ENCODE measurements at regions not wholly inside any gene's neighbourhood (a gene's known extent, or its start where the extent isn't known, plus 50 kb on each side); places are given as distances from the start of the nearest gene placed in this dataset.

DNA sequence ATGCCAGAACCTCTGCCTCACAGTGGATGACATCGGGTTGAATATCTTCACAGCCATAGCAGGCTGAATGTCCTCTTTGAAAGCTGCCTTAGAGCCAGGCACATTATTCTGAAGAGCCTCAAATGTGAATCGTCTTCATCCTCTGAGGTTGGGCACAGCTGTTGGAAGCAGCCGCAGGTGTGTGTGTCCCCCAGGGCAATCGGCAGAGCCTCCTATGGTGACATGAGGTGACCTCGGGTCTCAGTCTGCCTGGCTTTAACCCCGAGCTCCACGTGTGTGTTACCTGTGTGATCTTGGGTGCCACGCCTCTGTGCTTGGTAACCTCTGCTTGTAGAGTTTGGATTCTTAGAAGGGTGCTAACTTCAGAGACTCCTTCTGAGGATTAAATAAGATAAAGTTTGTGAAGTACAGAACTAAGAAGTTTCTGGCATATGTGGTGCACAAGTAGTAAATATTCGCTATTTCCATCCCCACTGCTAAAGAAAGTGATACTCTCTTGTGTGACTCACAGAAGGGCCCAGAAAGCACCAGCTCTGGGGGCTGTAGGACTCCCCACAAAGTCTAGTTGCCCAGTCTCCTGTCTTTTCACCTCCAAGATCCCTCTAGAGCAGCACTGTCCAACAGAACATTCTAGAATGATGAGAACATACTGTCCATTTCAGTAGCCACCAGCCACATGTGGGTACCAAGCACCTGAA, 500.9 kb downstream of the NPHP4 start:
- TF ChIP-seq CREM (CRISPR knock-in tag; IDR thresholded peaks at IDR 0.05), result no peak
- TF ChIP-seq, protein P1, sequence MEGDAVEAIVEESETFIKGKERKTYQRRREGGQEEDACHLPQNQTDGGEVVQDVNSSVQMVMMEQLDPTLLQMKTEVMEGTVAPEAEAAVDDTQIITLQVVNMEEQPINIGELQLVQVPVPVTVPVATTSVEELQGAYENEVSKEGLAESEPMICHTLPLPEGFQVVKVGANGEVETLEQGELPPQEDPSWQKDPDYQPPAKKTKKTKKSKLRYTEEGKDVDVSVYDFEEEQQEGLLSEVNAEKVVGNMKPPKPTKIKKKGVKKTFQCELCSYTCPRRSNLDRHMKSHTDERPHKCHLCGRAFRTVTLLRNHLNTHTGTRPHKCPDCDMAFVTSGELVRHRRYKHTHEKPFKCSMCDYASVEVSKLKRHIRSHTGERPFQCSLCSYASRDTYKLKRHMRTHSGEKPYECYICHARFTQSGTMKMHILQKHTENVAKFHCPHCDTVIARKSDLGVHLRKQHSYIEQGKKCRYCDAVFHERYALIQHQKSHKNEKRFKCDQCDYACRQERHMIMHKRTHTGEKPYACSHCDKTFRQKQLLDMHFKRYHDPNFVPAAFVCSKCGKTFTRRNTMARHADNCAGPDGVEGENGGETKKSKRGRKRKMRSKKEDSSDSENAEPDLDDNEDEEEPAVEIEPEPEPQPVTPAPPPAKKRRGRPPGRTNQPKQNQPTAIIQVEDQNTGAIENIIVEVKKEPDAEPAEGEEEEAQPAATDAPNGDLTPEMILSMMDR (IDR thresholded peaks at IDR 0.05), result no peak
- no peak for TF ChIP-seq ZNF138 (CRISPR knock-in tag; conservative IDR thresholded peaks at IDR 0.05)

All from WTC11 (cell line).